GM10266 (cell line): ENCODE measurements at regions not wholly inside any gene's neighbourhood (a gene's known extent, or its start where the extent isn't known, plus 50 kb on each side); places are given as distances from the start of the nearest gene placed in this dataset.

Experiments used
- DNase-seq: peaks from one replicate; pipeline ENCODE4 v3.0.0; 2012; ENCODE audit errors: extremely low spot score
- TF ChIP-seq, protein P1 (sequence below): IDR thresholded peaks from 2 replicates; pipeline ENCODE4 v1.5.1; 2012; ENCODE audit warnings: mild to moderate bottlenecking, low read depth; ENCODE audit not compliant: control insufficient read depth, insufficient read depth; ENCODE audit errors: missing control alignments

DNA sequence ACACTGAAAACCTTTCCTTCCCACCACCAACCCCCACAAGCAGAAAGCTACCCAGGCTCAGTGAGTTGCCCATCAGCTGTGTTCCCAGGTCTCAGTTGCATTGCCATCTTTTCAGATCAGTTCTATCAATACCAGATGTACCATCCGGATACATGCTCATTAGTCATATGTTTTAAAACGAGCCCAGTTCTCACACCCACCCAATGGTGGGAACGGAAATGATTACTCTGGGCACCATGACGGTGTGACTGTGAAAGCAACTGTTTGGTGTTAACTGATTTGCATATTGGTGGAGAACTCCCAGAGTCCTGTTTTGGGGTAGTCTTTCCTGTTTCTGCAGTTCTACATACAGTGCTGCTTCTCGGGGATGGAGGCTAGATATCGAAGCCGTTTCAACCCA is 212.3 kb downstream of the TRIM36 start:
- TF ChIP-seq, protein P1, sequence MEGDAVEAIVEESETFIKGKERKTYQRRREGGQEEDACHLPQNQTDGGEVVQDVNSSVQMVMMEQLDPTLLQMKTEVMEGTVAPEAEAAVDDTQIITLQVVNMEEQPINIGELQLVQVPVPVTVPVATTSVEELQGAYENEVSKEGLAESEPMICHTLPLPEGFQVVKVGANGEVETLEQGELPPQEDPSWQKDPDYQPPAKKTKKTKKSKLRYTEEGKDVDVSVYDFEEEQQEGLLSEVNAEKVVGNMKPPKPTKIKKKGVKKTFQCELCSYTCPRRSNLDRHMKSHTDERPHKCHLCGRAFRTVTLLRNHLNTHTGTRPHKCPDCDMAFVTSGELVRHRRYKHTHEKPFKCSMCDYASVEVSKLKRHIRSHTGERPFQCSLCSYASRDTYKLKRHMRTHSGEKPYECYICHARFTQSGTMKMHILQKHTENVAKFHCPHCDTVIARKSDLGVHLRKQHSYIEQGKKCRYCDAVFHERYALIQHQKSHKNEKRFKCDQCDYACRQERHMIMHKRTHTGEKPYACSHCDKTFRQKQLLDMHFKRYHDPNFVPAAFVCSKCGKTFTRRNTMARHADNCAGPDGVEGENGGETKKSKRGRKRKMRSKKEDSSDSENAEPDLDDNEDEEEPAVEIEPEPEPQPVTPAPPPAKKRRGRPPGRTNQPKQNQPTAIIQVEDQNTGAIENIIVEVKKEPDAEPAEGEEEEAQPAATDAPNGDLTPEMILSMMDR, result no peak
- DNase-seq, result no peak

DNA sequence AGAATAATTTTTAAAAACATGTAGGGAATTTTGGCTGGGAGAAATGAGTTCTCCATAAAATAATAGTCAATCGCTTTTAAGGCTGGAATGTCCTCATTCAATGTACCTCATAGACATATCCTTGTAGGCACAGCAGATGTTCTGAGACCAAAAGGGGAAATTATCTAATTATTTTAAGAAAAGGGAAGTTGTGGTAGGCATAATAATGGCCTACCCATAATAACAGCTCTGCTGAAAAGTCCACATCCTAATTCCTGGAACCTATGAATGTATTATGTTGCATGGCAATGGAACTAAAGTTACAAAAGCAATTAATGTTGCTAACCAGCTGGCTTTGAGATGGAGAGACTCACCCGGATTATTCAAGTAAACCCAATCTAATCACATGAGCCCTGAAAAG is 216.1 kb downstream of the TRIM36 start:
- TF ChIP-seq, protein P1, result no peak
- DNase-seq, result no peak

DNA sequence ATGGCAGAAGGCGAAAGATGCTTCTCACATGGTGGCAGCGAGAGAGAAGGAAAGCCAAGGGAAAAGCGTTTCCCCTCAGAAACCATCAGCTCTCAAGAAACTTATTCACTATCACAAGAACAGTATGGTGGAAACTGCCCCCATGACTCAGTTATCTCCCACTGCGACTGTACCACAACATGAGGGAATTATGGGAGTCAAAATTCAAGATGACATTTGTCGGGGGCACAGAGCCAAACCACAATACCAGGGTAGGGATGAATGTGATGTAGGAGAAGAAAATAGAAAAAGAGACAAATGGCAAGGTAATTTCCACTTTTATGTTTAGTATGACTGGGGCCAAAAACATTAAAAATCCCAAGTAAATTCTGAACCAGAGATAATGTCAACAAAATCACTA is 216.8 kb downstream of the TRIM36 start:
- TF ChIP-seq, protein P1, result no peak
- DNase-seq, result no peak

DNA sequence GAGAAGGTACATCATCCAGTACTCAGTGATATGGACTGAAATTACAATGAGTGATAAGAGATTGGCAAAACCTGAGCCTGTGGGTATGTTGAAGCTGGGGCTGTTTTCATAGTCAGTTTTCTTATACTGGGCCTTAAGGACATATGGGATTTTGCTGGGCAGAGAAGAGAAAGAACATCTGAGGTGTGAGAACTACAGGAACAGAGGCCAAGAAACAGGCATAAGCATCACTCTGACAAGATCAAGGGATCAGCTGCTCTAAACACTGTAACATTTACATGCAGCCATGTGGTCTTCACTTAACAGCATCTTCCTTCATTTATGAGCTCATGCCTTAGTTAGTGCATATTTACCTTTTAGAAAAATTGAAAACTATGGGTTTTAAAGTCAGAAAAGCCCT is 220.0 kb downstream of the TRIM36 start:
- TF ChIP-seq, protein P1, result no peak
- no peak for DNase-seq

DNA sequence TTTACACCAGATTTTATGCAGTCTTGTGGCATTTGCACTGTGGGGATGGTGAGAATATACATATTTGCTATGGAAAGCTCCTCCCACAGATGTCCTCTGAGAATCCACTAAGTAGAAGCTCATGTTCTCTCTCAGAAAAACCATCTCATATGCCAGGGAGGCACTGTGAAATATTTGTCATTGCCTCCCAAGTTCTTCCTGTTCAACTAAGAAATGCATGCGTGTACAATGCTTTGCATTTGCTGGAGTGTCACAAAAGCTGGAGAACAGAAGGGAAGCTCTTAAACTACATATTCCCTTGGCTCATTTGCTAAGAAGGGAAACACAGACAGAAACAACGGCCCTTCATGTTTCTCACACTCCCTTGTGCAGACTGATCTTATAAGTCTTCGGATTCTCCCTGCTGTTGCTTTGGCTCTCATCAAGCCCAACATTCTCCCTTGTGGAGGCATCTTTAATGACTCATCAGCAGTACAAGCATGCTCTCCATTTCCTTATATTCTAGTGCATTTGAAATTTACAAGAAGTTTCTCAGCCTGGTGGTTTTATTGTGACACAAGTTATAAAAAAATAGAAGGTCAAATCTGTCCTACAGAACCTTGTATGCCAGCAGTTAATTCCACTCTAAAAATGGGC is 220.6 kb downstream of the TRIM36 start:
- DNase-seq, result no peak
- TF ChIP-seq, protein P1, result no peak

DNA sequence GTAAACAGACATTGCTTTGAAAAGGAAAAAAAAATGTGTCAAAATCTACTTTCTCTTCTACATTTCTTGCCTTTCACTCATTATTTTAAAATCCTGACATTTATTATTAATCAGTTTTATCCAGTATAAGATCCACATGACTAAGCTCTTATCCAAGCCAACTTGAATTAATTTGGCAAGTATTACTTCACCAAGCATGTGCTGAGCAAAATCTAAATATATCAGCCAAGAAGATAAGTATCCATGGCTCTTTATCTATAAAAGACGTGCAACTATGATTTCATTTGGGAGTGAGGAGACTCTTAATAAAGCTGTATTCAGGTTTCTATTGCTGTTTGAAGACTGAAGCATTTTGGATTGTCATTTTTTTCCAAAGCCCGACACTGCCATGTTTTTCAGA is 221.3 kb downstream of the TRIM36 start:
- TF ChIP-seq, protein P1, result no peak
- DNase-seq, result no peak

DNA sequence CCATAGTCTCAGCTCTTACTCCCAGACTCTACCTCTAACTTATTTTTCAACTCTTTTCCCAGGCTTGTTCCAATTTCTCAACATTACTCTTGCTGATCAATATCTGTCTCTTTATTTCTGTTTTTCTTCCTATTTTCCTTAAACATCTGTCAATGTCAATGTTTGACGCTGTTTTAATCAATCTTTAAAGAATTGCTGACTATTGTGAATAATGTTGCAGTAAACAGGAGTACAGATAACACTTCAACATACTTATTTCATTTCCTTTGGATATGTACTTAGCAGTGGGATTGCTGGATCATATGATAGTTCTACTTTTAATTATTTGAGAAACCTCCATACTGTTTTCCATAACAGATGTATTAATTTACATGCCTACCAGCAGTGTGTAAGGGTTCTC is 229.0 kb downstream of the TRIM36 start:
- DNase-seq, result no peak
- TF ChIP-seq, protein P1, result no peak
